Neural progenitor cell (in vitro differentiated cells): ENCODE measurements at regions not wholly inside any gene's neighbourhood (a gene's known extent, or its start where the extent isn't known, plus 50 kb on each side); places are given as distances from the start of the nearest gene placed in this dataset.

Experiments used
- CTCF ChIP-seq: fragments of 200-600 bp; sonication (generic); IDR thresholded peaks from 2 replicates; pipeline ENCODE4 v1.5.1; 2017; ENCODE audit warnings: antibody characterized with exemption, mild to moderate bottlenecking
- EZH2 ChIP-seq: fragments of 200-600 bp; sonication (generic); IDR thresholded peaks from 2 replicates; pipeline ENCODE4 v1.6.1; 2017; ENCODE audit warnings: antibody characterized with exemption, mild to moderate bottlenecking, moderate library complexity

GRCh38 chr11:111438846-111439520 lies 59.9 kb upstream of the POU2AF1 start:
- TF ChIP-seq CTCF (no peak), EZH2 (no peak)
